GF-D8 (cell line): ENCODE measurements at regions not wholly inside any gene's neighbourhood (a gene's known extent, or its start where the extent isn't known, plus 50 kb on each side); places are given as distances from the start of the nearest gene placed in this dataset.
"Not testable (repeated sequence)": the region's sequence is repeated elsewhere in the genome, so short reads cannot be mapped to it uniquely, and the experiment has no call there.

Experiments used
- DNase-seq: peaks from one replicate; lab custom pipeline; 2025; lab: John Stamatoyannopoulos, UW

DNA sequence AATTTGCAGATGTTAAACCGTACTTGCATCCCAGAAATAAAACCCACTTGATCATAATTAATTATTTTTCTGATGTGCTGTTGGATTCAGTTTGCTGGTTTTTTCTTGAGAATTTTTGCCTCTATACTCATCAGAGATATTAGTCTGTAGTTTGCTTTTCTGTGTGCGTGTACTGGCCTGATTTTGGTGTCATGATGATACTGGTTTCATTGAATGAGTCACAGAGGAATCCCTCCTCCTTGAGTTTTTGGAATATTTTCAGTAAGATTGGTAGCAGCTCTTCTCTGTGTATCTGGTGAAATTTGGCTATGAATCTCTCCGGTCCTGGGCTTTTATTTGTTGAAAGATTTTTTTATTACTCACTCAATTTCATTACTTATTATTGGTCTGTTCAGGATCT lies 100.4 kb upstream of the PMCH start:
- DNase-seq, result no peak

DNA sequence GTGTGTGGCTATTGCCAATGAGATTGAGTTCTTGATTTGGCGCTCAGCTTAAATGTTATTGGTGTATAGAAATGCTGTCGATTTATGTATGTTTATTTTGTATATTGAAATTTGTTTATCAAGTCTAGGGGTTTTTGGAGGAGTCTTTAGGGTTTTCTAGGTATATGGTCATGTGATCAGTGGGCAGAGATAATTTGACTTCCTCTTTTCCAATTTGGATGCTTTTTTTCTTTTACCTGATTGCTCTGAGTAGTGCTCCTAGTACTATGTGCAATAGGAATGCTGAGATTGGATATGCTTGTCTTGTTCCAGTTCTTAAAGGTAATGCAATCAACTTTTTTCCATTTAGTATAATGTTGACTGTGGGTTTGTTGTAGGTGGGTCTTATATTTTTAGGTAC lies 99.8 kb upstream of the PMCH start:
- DNase-seq, result no peak

- DNase-seq, result no peak
Measured at GRCh38 chr12:102294568-102294967, 96.9 kb upstream of the PMCH start.

GRCh38 chr12:102291498-102292440 lies 94.1 kb upstream of the PMCH start:
- DNase-seq, result not testable (repeated sequence)

DNA sequence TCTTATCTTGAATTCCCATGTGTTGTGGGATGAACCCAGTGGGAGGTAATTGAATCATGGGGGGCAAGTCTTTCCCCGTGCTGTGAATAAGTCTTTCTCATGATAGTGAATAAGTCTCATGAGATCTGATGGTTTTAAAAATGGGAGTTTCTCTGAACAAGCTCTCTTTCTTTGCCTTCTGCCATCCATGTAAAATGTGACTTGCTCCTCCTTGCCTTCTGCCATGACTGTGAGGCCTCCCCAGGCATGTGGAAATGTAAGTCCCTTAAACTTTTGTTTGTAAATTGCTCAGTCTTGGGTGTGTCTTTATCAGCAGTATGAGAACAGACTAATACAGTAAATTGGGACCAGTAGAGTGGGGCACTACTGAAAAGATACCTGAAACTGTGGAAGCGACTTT lies 92.1 kb upstream of the PMCH start:
- DNase-seq, result not testable (repeated sequence)

DNA sequence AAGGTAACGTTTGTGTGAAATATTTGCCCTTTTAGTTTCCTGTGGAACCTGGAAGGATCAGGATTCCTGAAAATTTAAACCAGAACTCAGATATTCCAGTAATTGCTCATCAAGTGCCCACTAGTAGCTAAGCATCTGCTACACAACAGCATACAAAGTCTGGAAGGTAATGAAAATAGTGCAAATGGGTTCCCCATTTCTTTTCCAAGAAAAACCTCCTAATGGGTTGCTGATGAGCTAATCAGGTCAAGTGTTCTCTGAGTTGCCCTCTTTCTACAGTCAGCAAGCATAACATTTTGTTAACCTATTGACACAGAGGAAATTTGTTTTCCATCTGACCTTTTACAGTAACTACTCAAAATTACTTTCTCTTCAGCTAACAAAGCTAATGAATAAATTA lies 83.6 kb upstream of the PMCH start:
- no peak for DNase-seq

GRCh38 chr12:102255687-102256086 lies 58.1 kb upstream of the PMCH start:
- DNase-seq, result not testable (repeated sequence)

DNA sequence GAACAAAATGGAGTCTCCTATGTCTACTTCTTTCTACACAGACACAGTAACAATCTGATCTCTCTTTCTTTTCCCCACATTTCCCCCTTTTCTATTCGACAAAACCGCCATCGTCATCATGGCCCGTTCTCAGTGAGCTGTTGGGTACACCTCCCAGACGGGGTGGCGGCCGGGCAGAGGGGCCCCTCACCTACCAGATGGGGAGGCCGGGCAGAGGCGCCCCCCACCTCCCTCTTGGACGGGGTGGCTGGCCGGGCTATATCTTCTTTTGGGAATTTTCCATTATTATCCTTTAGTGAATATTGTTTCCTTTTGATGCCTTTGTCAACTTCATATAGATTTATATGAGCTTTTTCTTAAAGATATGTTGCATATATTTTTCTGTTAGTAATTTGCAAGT lies 53.4 kb upstream of the PMCH start:
- DNase-seq, result not testable (repeated sequence)

DNA sequence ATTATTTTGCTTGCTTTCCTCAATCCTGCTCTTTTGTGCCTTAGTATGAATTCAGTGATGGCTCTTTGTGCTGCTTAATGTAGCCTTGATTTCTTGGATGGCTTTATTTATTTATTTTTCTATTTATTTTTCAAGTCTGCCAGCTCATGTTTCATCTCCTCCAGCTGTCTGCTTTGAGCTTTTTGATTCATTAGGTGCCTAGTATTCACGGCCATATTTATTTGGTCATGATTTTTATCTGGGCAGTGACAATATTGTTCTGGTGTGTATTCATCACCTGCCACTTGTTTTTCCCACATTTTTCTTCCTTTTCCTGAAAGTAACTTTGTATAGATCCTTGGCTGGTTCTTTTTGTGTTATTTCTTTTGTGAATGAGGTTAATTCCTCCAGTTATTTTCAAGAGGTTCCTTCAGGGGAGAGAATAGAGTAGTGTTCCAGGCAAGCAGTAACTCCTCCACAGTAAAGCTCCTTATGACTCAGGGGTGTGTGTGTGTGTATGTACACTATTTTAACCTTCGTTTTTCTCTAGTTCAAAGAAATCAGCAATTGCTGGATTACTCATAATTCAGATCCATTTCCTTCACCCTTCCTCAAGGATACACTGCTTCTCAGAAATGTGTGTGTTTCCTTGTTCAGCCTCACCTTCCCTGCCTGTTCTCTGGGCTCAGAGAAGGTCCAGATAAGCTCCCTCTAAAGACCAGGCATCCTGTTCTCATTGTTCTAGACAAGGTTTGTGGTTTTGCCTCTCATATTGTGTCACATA lies 51.6 kb upstream of the PMCH start:
- no peak for DNase-seq
